HCT116 (cell line): ENCODE measurements at regions not wholly inside any gene's neighbourhood (a gene's known extent, or its start where the extent isn't known, plus 50 kb on each side); places are given as distances from the start of the nearest gene placed in this dataset.

Experiments
- ATAC-seq: fragments of 200-7000 bp; cut with Tn5 transposase; 2 replicates; pipeline ENCODE4 v1.9.1; 2020; ENCODE audit warnings: mild to moderate bottlenecking, moderate library complexity
- BruUV-seq: library from RNA; stranded (reverse); fragments of 400-500 nt; replicated peaks from 2 replicates; lab custom pipeline; 2021; lab: Mats Ljungman, UMichigan
- CTCF ChIA-PET: fragments of 300-600 bp; sonication (Branson Sonifier 250); formaldehyde crosslinking; loops from one replicate; lab custom pipeline; 2021; ENCODE audit warnings: antibody characterized with exemption; lab: Charles Lee
- POLR2A ChIA-PET: fragments of 300-600, 350-600 bp; sonication (Branson Sonifier 250); formaldehyde crosslinking; loops from one replicate; lab custom pipeline; 2021; ENCODE audit warnings: antibody characterized with exemption; lab: Charles Lee
- RAD21 ChIA-PET, 2 experiments: fragments of 300-600 bp; sonication (Branson Sonifier 250); formaldehyde crosslinking; loops; one replicate each; lab custom pipeline; 2023; ENCODE audit warnings: low total read pairs in 2 of 2; ENCODE audit not compliant: uncharacterized antibody in 2 of 2, unreplicated experiment in 2 of 2, low non-redundant PET in 1 of 2; lab: Charles Lee
- DNase-seq: peaks from one replicate; pipeline ENCODE4 v3.0.0-alpha.2; 2010; ENCODE audit warnings: low read depth, low spot score
- H2AFZ ChIP-seq: fragments of 200-600 bp; shearing (Covaris generic), sonication (generic); 2 replicates; pipeline ENCODE4 v1.6.1; 2017; ENCODE audit warnings: low read depth, mixed run types, mixed read lengths, antibody characterized with exemption, low read length; ENCODE audit not compliant: poor library complexity, severe bottlenecking
- H3K27ac ChIP-seq: 2 replicates; pipeline ENCODE4 v1.5.1; 2012; ENCODE audit warnings: low read depth, low read length
- H3K27me3 ChIP-seq: fragments of 200-600 bp; sonication (generic); 2 replicates; pipeline ENCODE4 v1.6.1; 2016; ENCODE audit warnings: mixed run types, low read length, mixed read lengths; ENCODE audit not compliant: insufficient read depth
- H3K36me3 ChIP-seq, 2 experiments: fragments of 200-500 bp in 1 of 2; fragments of 200-600 bp in 1 of 2; sonication (Bioruptor generic) in 1 of 2; sonication (generic) in 1 of 2; 2 replicates each; pipeline versions ENCODE4 v1.5.1 to v1.6.1; 2014 to 2016; ENCODE audit warnings: low read length in 2 of 2, inconsistent platforms in 1 of 2, mixed read lengths in 1 of 2, mixed run types in 1 of 2; ENCODE audit not compliant: insufficient read depth in 2 of 2, control insufficient read depth in 1 of 2
- H3K4me1 ChIP-seq, 2 experiments: fragments of 200-600 bp in 1 of 2; sonication (generic) in 1 of 2; 2 replicates each; pipeline versions ENCODE4 v1.5.1 to v1.6.1; 2012 to 2017; ENCODE audit warnings: low read length in 2 of 2, inconsistent platforms in 1 of 2, mild to moderate bottlenecking in 1 of 2, mixed read lengths in 1 of 2, mixed run types in 1 of 2, moderate library complexity in 1 of 2; ENCODE audit not compliant: insufficient read depth in 2 of 2, control insufficient read depth in 1 of 2
- H3K4me2 ChIP-seq: fragments of 200-600 bp; sonication (generic); 2 replicates; pipeline ENCODE4 v1.6.1; 2017; ENCODE audit warnings: mixed run types, low read length, mixed read lengths
- H3K4me3 ChIP-seq, 2 experiments: fragments of 200-600 bp in 1 of 2; sonication (generic) in 1 of 2; replicated peaks in 1 of 2; 2 replicates each; pipeline ENCODE4 v1.5.1; 2011 to 2016; ENCODE audit warnings: low read length in 2 of 2, control low read depth in 1 of 2, low read depth in 1 of 2, mild to moderate bottlenecking in 1 of 2, mixed read lengths in 1 of 2, mixed run types in 1 of 2
- H3K79me2 ChIP-seq: fragments of 200-600 bp; sonication (generic); 2 replicates; pipeline ENCODE4 v1.6.1; 2017; ENCODE audit warnings: mild to moderate bottlenecking, mixed run types, low read length, moderate library complexity, mixed read lengths; ENCODE audit not compliant: insufficient read depth
- H3K9ac ChIP-seq: fragments of 200-600 bp; sonication (generic); 2 replicates; pipeline ENCODE4 v1.6.1; 2016; ENCODE audit warnings: low read length, mixed read lengths
- H3K9me2 ChIP-seq: fragments of 200-600 bp; sonication (generic), shearing (Covaris generic); 2 replicates; pipeline ENCODE4 v1.6.1; 2017; ENCODE audit warnings: mixed run types, mild to moderate bottlenecking, moderate library complexity; ENCODE audit not compliant: insufficient read depth
- H3K9me3 ChIP-seq, 2 experiments: fragments of 200-500 bp in 1 of 2; fragments of 200-600 bp in 1 of 2; sonication (Bioruptor generic) in 1 of 2; sonication (generic) in 1 of 2; 2 replicates each; pipeline ENCODE4 v1.6.1; 2014 to 2017; ENCODE audit warnings: low read length in 2 of 2, mixed read lengths in 2 of 2, inconsistent platforms in 1 of 2, low read depth in 1 of 2, mild to moderate bottlenecking in 1 of 2, mixed run types in 1 of 2, moderate library complexity in 1 of 2; ENCODE audit not compliant: control insufficient read depth in 1 of 2, insufficient read depth in 1 of 2
- H4K20me1 ChIP-seq: fragments of 200-600 bp; sonication (generic), shearing (Covaris generic); 2 replicates; pipeline ENCODE4 v1.6.1; 2017; ENCODE audit warnings: mixed run types, mild to moderate bottlenecking, moderate library complexity; ENCODE audit not compliant: insufficient read depth
- ELF1 ChIP-seq: IDR thresholded peaks from 2 replicates; pipeline ENCODE4 v1.6.1; 2012; ENCODE audit warnings: low read depth, borderline replicate concordance
- EZH2 ChIP-seq: fragments of 200-600 bp; sonication (generic); IDR thresholded peaks from 2 replicates; pipeline ENCODE4 v1.6.1; 2017; ENCODE audit warnings: antibody characterized with exemption, mixed run types
- FOSL1 ChIP-seq: IDR thresholded peaks from 2 replicates; pipeline ENCODE4 v1.6.1; 2012; ENCODE audit warnings: low read depth
- POLR2AphosphoS5 ChIP-seq: IDR thresholded peaks from 2 replicates; pipeline ENCODE4 v1.6.1; 2011; ENCODE audit warnings: mild to moderate bottlenecking, low read depth, low read length, moderate library complexity
- SP1 ChIP-seq: IDR thresholded peaks from 2 replicates; pipeline ENCODE4 v1.6.1; 2012; ENCODE audit warnings: low read depth
- intact Hi-C: fragments of 100-400 bp; cut with micrococcal nuclease; formaldehyde crosslinking; loops from 2 replicates; pipeline ENCODE4 v1.10.0; 2022

DNA sequence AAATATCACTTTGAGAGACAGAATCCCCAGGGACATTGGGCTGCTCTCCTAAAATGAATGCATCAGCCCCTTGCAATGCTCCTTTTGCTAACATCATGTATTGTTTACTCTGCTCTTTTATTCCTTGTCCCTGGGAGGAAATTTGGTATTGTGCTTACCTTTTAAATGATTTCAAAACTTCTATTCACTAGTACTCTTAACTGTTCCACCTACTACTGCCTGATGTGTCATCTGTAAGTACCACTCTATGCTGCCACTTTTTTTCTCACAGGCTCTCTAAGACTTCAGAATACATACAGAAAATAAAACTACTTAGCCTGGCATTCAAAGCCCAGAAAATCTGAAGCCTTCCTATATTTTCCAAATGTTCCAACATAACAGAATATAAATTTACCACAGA, 667.2 kb downstream of the BRINP1 start:
- Histone ChIP-seq H3K4me3 (no peak overlapping the region), H3K4me1 (no peaks in the 10 kb centered on the region), H3K9ac (no peak overlapping the region), H3K36me3 (no peaks in the 10 kb centered on the region), H3K4me2 (no peak overlapping the region), H3K9me2 (no peaks in the 10 kb centered on the region), H2AFZ (no peak overlapping the region), H3K79me2 (no peaks in the 10 kb centered on the region), H3K27me3 (no peaks in the 10 kb centered on the region), H3K27ac (no peak overlapping the region), H3K9me3 (peaks cover 7 to 18% of the 10 kb centered on the region in 2 experiments; a peak in 2 of 4 replicates), H4K20me1 (no peaks in the 10 kb centered on the region)
- ChIA-PET RAD21 (no interaction called here), CTCF (no interaction called here), POLR2A (no interaction called here)
- intact Hi-C loops, result no loop called here
- DNase-seq (no peak), ATAC-seq (no peak)
- TF ChIP-seq POLR2AphosphoS5, result no peak
- no peak for TF ChIP-seq SP1
- BruUV-seq, result no TSS peak

DNA sequence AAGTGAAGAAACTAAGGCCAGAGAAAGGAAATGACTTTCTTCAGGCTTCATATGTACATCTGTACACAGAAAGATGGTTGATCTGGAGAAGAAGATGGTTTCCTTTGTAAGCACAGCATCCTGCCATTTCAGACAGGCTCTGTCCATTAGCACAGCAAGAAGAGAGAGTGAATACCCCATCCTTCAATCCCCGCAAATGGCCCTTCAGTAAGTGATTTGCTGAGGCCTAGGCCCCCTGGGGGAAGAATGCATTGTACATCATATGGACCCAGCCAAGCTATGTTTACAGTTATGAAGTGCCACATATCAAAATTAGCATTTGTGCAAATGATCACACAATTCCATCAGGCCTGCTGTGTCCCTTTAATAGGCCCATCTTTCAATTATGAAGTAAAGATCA, 657.4 kb downstream of the BRINP1 start:
- ChIA-PET RAD21 (no interaction called here), CTCF (no interaction called here), POLR2A (no interaction called here)
- Histone ChIP-seq H2AFZ (no peak overlapping the region), H3K27me3 (no peaks in the 10 kb centered on the region), H3K9ac (no peak overlapping the region), H4K20me1 (no peaks in the 10 kb centered on the region), H3K9me2 (no peaks in the 10 kb centered on the region), H3K4me1 (no peaks in the 10 kb centered on the region), H3K36me3 (no peaks in the 10 kb centered on the region), H3K9me3 (peaks cover 4 to 14% of the 10 kb centered on the region in 2 experiments; a peak in 2 of 4 replicates), H3K4me2 (no peak overlapping the region), H3K79me2 (no peaks in the 10 kb centered on the region), H3K4me3 (no peak overlapping the region), H3K27ac (no peak overlapping the region)
- no TSS peak for BruUV-seq
- no peak for DNase-seq
- intact Hi-C loops, result no loop called here
- ATAC-seq, result no peak
- TF ChIP-seq FOSL1, result no peak
- TF ChIP-seq EZH2, result no peak
- no peak for TF ChIP-seq ELF1
